ENCODE measurements at regions not wholly inside any gene's neighbourhood (a gene's known extent, or its start where the extent isn't known, plus 50 kb on each side); places are given as distances from the start of the nearest gene placed in this dataset.
"Not testable (repeated sequence)": the region's sequence is repeated elsewhere in the genome, so short reads cannot be mapped to it uniquely, and the experiment has no call there.

GRCh38 chr16:54985156-54985555 is 54.5 kb downstream of the IRX5 start:
- no peak for DNase-seq (ENCODE audit: low read depth in 2 of 2)

- DNase-seq (ENCODE audit: low read depth in 2 of 2) = no peak
Measured at GRCh38 chr16:54985668-54986067, 55.0 kb downstream of the IRX5 start.

DNA sequence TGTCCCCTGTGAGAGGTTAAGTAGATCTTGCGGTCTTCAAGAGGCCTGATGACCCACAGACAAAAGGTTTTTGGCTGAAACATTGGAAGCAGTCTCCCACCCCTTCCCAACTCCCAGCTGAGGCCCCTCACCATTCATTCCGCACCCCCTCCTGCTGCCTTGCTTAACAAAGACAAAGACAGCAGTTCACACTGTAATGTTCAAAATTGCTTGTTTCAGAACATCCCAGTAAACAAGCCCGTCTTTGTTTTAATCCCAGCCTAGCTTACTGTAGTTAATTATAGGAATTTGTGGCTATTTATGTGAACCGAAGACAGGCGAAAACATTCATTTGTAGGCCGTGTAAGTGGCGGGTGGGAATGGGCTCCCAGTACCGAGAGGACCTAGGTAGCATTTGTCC is 55.7 kb downstream of the IRX5 start:
- DNase-seq (ENCODE audit: low read depth in 2 of 2) = no peak

DNA sequence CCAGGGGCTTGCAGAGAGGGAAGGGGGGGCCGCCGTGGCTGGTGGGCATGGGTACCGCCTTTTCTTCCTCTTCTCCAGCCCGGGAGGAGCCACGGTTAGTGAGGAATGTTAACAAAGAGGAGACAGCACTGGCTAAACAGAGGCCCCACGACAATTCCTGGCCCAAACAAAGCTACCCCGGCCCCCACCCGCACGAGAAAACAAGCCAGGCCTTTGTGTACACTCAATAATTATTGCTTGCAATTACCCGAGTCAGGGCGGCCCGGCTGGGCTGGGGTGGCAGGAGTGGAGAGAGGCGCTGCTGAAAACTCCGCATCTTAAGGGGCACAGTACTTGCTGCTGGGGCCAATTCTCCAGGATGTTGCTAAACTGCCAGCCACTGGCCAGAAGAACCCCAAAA is 56.4 kb downstream of the IRX5 start:
- no peak for DNase-seq (ENCODE audit: low read depth in 2 of 2)

DNA sequence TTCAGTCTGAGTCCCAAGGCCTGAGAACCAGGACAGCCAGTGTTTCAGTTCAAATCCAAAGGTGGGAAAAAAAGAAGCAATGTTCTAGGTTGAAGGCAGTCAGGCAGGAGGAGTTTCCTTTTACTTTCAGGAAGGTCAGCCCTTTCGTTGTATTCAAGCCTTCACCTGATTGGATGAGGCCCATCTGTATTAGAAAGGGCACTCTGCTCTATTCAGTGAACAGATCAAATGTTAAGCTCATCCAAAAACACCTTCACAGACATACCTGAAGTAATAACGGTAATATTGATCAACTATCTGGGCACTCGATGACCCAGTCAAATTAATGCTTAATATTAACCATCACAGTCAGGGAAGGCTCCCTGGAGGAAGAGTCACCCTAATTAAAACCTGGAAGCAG is 60.9 kb downstream of the IRX5 start:
- no peak for DNase-seq (ENCODE audit: low read depth in 2 of 2)

DNA sequence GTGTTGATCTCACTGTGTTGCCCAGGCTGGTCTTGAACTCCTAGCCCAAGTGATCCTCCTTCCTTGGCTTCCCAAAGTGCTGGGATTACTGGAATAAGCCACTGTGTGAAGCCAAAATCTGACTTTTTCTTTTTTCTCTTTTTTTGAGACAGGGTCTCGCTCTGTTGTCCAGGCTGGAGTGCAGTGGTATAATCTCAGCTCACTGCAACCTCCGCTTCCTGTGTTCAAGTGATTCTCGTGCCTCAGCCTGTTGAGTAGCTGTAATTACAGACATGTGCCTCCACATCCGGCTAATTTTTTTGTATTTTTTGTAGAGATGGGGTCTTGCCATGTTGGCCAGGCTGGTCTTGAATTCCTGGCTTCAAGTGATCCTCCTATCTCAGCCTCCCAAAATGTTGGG is 61.3 kb downstream of the IRX5 start:
- not testable (repeated sequence) for DNase-seq (ENCODE audit: low read depth in 2 of 2)

DNA sequence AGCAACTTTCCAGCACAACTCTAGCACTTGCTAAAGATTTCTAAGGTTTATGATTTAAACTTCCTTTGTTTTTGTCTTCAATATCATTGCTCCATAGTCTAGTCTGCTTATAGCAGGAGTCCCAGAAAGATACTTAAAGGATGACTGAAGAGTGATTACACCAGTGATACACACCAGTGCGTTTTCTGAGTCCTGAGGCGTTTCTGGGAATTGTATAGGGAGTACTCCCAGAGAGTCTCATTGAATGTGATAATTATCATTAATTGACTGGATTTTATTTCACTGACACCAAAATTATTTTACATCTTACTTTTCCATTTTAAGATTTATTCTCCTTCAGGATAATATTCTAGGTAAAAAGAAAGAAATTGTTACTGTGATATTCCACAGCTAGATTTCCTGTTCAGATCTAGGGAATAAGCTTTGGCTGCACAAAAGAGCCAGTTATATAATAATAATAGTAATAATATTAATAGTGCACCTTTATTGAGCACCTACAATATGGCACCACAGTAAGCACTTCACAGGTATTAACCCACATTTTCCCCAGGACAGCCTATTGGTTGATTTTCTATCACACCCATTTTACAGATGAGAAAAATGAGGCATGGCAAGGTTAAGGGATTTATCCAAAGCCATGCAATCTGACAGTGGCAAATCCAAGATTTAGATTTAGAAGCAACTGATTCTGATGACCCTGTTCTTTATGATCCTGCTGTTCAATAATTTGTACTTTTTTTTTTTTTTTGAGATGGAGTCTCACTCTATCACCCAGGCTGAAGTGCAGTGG is 62.6 kb downstream of the IRX5 start:
- DNase-seq (ENCODE audit: low read depth in 2 of 2) = no peak

DNA sequence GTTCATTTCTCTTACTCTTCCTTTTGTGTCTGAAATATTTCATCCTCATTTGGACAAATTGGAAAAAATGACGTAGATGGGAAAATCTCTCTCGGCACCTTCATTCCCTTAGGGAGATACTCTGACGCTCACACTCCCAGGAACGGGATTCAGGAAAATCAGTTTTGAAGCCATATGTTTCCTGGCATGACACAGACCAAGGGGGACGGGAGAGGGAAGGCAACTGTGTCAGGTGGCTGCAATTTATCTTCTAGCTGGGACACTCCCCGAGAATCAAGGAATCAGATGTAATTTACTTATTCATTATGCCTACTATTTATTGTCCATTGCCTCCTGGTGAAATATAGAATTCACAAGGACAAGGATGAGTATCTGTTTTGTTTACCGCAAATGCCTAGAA is 65.5 kb downstream of the IRX5 start:
- DNase-seq (ENCODE audit: low read depth in 2 of 2) = no peak

DNA sequence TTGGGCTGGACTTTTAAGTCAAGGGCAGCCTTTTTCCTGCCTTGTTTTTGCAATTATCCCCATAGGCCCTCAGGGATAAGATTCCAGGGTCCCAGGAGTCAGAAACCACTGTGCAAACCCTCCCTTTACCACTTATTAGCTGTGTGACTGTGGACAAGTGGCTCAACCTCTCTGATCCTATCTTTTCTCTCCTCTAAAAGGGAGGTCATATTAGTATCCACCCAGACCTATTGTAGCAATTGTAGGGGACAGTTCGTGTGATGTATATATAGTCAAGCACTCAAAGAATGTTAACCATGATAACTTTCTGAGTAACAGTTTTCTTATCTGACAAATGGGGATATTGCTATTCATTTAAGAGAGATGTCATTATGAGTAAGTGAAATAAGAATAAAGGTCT is 68.2 kb downstream of the IRX5 start:
- no peak for DNase-seq (ENCODE audit: low read depth in 2 of 2)

- DNase-seq (ENCODE audit: low read depth in 2 of 2) = no peak
Measured at GRCh38 chr16:54999481-54999880, 68.8 kb downstream of the IRX5 start.

DNA sequence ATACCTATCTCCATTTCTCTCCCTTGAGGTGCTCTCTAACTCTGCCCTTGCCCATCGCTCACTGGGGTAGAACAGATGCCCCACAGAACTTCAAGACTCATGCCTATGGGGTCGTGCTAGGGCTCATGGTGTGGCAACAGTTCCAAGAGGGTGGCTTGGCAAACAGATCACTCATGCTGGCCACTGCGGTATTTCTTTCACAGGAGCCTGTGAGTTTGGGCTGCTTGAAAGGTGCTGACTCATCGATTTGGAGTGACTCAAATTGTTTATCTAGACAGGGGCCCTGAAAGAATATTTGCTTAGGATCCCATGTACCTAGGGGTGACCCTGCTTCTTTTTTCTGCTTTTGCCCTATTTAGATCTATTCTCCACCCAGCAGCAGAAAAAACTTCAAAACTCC is 69.9 kb downstream of the IRX5 start:
- no peak for DNase-seq (ENCODE audit: low read depth in 2 of 2)

DNA sequence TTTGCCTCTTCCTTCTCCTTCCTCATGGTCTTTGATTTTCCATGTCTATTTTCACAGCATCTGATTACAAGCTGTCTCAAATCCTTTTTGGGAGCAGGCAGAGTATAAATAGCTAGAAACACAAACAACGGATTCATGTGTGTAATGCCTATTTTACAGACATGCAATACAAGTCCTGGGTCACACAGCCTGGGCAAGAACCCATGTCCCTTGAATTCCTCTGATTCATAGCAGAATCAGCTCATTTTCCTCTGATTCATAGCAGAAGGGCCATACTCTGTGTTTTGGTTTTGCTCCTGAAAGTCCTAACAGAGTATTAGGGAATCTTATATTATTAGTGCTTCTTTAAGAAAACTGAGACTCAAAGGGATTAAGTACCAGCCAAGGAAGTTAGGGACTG is 71.3 kb downstream of the IRX5 start:
- no peak for DNase-seq (ENCODE audit: low read depth in 2 of 2)

DNA sequence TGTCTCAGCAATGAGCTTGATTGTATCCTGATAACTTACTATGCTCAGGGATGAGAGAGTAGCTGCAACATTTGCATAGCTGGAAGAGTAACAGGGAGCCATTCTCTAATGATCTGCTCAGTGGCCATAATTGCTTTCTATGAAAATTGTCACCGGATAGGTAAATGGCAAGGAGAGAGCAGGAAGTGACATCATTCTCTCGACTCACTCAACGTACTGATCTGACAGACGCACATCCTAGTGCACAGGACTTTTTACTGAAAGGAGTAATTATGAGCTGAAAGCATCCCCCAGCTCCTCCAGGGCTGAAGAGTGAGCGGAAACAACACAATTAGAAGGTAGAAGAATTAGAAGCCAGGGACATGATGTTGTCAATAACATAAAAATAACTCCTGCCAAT is 71.8 kb downstream of the IRX5 start:
- DNase-seq (ENCODE audit: low read depth in 2 of 2) = no peak

DNA sequence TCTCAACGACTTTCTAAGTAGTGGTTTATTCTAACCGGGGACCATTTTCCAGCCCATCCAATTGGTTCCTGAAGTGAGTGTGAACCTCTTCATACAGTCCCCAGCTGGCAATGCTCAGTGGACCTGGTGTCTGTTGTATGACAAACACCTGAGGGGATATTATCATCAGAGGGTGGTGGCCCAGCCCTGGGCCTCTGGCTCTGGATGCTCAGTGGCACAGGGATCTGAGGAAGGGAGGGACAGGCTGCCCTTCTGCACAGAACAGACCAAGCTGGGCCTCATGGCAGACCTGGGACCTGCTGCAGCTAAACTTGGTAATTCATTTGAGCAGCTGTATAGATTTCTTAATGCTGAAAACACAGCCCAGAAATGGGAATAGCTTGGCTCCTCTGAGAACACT is 72.6 kb downstream of the IRX5 start:
- DNase-seq (ENCODE audit: low read depth in 2 of 2) = no peak

DNA sequence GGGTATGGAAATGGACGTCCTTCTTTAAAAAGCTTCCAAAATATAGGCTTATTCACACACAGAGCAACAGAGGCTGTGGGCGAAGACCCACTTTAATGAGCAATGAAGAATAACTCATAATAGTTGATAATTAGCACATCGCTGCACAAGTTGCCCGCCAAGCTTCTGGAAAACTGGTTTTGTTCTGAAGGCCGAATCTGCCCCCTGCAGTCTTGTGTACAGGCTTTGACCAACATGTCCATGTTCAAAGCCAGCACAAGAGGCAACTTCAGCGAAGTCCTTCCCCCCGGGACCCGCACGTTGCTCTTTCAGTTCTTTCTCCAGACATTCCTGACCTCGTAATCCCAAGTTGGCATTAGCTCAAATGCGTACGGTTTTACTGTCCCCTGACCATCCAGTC is 73.3 kb downstream of the IRX5 start:
- DNase-seq (ENCODE audit: low read depth in 2 of 2) = no peak

DNA sequence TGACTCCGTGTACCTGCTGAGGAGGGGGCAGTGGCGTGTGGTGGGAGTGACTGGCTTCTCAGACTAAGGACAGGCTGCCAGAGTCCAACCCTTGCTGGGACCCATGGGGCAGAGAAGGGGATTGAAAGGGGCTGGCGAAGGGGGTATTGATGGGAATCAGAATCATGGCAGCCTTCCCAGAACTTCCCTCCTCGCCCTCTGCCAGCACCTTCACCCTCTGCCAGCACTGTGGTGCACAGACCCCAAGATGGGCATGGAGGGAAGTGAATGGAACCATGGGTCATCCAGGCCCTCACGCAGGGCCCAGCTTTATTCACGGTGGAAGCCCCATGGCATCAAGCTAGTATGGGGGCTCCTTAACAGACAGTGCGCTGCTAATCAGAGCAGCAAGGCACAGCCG is 76.8 kb downstream of the IRX5 start:
- no peak for DNase-seq (ENCODE audit: low read depth in 2 of 2)

DNA sequence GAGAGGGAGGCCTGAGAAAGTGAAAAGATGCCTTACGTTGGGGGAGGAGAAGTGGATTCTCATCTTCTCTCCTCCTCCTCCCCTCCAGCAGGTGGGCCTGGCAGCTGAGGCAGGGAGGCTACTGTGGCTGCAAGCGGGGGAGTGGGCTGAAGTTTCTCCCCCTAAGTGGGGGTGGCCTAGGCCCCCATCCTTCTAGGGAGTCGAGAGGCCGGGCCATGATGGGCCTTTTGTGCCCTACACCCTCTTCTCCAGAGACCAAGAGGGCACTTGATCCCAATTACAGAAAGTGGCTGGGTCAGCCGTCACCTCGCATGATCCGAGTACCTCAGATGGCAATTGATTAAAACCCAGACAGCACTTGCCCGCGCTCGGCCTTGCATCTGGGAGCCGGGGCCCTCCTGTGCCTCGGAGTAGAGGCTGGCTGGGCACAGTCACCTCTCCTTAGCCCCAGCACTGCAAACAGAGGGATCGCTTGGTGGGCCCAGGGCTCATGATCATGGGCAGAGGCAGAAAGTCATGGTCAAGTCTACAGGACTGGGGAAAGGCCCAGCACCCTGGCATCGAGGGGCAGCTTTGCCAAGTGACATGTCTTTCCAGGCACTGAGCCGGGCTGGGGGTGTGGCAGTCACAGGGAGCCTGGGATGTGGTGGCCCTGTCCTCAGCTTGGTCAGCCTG is 78.3 kb downstream of the IRX5 start:
- no peak for DNase-seq (ENCODE audit: low read depth in 2 of 2)

DNA sequence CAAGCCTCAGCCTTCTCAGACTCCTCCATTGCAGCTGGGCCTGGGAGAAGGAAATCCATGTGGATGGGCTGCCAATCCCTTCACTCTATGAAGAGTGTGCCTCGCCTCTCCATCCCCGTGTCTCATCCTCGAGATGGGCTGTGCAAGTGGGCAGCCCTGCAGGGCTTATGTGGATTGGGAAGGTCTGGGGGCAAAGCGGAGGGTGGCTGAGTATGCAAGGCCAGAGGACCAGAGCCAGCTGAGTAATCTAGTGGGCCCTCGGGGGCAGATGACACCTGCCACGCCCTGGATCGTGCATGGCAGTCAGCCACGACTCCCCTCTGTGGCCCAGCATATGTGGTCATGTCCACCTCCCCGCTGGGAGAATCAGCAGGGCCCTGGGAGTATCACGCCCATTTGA is 78.9 kb downstream of the IRX5 start:
- DNase-seq (ENCODE audit: low read depth in 2 of 2) = no peak

GRCh38 chr16:55010492-55011160 is 80.0 kb downstream of the IRX5 start:
- no peak for DNase-seq (ENCODE audit: low read depth in 2 of 2)

DNA sequence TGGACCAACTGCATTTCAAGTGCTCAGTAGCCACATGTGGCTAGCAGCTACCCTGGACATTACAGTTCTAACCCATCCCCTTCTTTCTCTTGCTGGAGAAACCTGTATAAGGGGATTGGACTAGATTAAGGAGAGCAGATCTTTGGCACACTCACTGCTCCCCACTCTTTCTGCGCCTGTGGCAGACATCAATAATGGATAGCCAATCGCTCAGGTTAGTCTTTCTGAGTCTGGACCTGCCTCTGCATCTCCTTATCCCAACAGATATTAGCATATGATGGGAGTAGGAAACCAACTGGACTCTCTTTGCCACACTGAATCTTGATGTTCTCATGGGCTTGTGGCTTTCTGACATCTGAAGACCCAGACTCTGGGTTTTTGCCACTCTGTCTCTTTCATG is 81.7 kb downstream of the IRX5 start:
- no peak for DNase-seq (ENCODE audit: low read depth in 2 of 2)

DNA sequence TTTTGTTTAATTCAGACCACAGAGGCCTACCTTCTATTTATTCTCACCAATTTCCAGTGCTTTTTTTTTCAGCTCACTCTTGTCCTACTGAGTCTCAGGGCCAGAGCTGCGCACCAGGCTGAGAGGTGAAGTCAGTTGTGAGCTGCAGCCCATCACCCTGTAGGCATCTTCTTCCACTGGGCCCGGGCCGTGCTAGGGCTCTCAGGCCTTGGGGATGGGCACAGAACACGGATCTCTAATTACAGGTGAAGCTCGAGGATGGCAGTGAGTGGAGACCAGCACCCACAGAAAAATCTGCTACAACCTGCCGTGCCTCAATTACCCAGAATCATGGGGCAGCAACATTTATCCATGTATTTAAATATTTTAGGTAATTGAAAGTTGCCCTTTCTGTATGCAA is 82.1 kb downstream of the IRX5 start:
- DNase-seq (ENCODE audit: low read depth in 2 of 2) = no peak

GRCh38 chr16:55014022-55014421 is 83.4 kb downstream of the IRX5 start:
- no peak for DNase-seq (ENCODE audit: low read depth in 2 of 2)
